Stimulated activated CD4-positive, alpha-beta T cell treated with anti-CD3 and anti-CD28 coated beads, Interleukin-4, amount 100 ng/mL, for 48 hours (primary cell): ENCODE measurements at regions not wholly inside any gene's neighbourhood (a gene's known extent, or its start where the extent isn't known, plus 50 kb on each side); places are given as distances from the start of the nearest gene placed in this dataset.

Source experiments
- DNase-seq, 2 donors: peaks; one replicate each; pipeline ENCODE4 v3.0.0-alpha.2; 2020; ENCODE audit warnings: low read depth in 2 of 2

DNA sequence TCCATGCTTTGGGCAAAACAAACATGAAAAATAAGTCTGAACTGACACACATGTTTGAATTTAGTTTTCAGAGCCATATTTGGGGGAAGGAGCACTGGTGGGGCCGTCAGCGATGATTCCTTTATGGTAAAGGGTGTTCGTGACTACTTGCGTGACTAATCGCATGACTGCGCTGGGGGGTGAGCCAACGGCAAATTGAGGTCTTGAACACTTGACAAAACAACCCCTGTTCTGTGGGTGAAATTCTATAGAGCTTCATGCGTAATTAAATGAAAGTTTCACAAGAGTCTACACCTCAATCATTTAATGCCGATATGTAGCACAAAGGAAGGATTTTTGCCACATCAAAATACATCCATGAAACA lies 127.5 kb upstream of the CYP1B1 start:
- DNase-seq = no peak

- no peak for DNase-seq
Measured at GRCh38 chr2:38202713-38203445, 126.9 kb upstream of the CYP1B1 start.

- no peak for DNase-seq
Measured at GRCh38 chr2:38201784-38202183, 125.8 kb upstream of the CYP1B1 start.

DNA sequence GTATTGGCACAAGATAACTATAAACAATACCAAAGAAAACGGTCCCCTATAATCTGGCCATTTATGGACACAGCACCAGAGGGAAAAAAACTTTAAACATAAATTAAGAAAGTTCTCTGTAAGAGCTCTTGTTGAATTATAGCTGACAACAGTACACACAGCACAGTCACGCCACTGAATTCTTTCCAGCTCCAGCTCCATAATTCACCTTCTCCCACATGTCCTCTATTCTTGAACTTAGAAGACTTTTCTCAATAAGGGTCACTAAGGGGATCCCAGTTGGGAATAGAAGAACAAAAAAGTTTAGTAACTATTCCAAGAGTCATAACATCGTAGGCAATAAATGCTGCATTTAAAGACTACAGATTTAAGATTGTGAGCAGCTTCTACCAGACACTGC lies 124.6 kb upstream of the CYP1B1 start:
- no peak for DNase-seq

- DNase-seq = no peak
Measured at GRCh38 chr2:38199127-38199526, 123.2 kb upstream of the CYP1B1 start.

DNA sequence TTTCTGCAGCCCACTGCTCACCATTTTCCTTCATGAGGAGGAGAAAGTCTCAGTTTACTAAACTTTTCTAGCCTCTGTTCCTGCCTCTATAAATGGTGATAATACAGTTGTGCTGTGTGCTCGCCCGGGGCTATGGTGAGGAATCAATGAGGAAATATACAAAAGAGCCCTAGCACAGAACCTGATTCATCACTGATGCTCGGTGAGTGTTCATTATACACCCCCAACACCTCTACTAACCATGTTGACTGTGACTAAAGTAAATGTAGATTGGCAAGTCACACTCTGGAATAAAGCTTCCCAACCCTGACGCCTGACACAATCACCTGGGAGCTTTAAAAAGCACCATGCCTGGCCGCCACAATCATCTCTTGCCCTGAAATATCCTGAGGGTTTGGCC lies 118.8 kb upstream of the CYP1B1 start:
- no peak for DNase-seq

- no peak for DNase-seq
Measured at GRCh38 chr2:38192976-38193375, 117.0 kb upstream of the CYP1B1 start.

DNA sequence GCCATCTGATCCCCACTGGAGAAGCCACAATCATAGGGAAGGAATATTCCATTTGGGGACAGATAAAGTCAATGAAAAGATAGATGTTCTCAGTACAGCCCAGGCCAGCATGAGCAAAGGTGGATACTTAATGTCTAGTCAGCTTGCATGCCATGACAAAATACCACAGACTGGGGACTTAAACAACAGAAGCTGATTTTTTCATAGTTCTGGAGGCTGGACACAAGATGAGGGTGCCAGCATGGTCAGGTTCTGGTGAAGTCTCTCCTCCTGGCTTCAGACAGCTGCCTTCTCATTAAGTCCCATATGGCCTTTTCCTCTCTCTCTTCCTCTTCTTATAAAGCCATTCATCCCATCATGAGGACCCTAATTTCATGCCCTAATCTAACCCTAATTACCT lies 116.1 kb upstream of the CYP1B1 start:
- no peak for DNase-seq

DNA sequence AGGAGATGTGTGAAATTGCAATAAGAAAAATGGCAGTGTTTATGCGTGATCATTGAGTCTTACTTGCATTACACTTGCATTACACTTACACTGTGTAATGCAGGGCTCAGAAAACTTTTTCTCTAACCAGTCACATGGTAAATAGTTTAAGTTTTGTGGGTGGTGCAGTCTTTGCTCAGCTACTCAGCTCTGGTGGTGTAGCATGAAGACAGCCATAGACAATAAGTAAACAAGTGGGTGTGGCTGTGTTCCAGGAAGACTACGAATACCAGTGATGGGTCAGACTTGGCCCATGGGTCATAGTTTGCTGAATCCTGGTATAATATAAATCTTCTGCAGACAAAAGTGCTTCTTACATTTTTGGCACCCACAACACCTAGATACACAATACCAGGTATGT lies 115.6 kb upstream of the CYP1B1 start:
- no peak for DNase-seq

DNA sequence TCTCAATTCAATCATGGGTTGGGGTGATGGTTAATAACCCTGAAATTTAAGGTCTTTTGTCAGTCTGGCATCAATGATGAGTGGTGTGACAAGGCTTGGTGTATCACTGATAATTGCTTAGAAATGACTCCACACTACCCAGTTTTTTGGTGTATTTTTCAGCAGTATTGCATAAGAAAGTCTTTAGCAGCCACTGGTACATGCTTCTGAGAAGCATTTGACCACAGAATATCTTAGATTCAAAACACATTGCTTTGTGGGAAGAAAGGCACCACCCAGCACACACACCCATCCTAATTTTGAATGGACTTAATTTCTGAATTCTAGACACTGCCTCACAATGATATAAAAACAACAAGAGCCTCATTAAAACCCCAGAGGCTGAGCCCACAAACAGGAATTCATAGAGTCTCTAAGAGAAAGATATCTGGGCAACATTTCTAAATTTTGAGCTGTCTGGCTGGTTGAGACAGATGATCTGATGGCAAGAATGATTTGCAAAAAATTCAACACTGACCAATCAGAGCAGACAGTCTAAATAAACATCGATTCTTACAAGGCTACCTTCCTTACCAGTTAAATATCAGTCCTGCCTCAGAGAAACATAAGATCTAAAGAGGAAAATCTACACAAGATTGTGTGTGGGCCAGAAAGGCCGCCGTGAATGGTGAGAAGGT lies 114.7 kb upstream of the CYP1B1 start:
- DNase-seq = no peak

- no peak for DNase-seq
Measured at GRCh38 chr2:38187541-38188011, 111.6 kb upstream of the CYP1B1 start.

- no peak for DNase-seq
Measured at GRCh38 chr2:38185012-38185491, 109.1 kb upstream of the CYP1B1 start.

DNA sequence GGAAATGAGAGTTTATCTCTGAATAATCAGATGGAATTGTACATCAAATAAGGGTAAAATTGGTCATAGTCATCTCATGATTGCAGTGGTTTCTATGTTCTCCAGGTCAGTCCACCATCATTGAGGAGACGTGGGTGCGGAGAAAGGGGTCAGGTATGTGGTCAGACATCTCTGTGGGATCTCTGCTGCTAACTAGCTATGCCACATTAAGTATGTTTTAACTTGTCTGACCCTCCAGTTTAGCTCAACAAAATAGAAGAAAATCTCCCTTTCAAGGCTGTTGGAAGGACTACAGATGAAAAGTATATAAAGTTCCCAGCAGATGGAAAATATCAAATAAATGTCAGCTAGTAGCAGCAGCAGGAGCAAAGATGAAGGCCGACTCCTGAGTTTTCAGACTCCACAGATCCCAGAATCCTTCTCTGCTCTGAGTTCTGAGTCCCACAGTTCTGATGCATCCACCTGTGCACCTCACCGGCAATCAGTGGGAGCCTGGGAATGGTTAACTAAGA lies 106.6 kb upstream of the CYP1B1 start:
- DNase-seq = no peak

DNA sequence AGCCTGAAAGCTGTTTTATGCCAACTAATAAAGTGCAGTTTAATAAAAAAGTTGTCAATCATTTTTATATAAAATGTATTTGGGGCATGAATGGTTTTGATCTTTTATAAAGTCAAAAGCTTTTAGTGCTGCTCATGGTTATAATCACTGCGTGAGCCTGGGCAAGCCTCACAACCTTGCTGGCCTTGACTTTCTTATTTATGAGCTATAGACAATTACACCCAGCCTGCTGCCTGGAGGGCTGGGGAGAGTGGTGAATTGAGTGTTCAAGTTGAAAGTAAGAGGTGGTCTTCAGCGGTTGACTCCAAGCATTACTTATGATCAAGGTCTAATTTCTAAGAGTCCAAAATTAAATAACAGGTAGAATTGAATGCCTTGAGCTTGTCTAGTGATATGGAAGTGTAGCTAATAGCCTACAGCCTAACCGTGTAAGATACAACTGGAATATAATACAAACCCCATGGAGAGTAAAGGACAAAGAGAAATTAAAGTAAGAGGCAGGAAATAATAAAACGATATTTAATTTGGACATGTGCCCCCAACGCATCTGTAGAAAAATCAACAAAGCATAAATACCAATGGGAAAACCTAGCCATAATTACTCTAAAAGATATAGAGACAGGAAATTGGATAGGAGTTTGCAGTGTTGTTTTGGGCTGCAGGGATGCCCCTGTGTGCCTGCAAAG lies 106.0 kb upstream of the CYP1B1 start:
- DNase-seq = no peak

GRCh38 chr2:38180754-38181153 lies 104.8 kb upstream of the CYP1B1 start:
- DNase-seq = no peak

- DNase-seq = no peak
Measured at GRCh38 chr2:38178556-38179419, 102.8 kb upstream of the CYP1B1 start.

DNA sequence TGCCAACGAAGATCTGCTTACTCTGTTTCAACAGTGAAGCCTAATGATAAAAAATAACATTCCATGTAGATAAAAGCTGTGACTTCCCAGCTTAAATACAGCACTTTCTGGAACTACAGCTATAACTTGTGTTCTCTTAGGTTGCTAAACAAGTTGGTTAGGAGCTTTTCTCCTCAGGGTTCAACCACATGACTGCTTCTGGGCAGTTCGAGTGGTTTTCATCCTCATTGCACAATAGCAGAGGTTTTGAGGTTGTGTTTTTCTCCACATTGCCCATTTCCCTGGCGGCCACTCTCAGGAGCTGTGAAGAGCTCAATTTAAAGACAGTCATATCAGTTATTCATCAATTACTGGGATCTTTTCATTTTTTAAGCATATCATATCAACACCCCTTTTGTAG lies 102.2 kb upstream of the CYP1B1 start:
- DNase-seq = no peak

GRCh38 chr2:38176619-38177021 lies 100.7 kb upstream of the CYP1B1 start:
- no peak for DNase-seq

DNA sequence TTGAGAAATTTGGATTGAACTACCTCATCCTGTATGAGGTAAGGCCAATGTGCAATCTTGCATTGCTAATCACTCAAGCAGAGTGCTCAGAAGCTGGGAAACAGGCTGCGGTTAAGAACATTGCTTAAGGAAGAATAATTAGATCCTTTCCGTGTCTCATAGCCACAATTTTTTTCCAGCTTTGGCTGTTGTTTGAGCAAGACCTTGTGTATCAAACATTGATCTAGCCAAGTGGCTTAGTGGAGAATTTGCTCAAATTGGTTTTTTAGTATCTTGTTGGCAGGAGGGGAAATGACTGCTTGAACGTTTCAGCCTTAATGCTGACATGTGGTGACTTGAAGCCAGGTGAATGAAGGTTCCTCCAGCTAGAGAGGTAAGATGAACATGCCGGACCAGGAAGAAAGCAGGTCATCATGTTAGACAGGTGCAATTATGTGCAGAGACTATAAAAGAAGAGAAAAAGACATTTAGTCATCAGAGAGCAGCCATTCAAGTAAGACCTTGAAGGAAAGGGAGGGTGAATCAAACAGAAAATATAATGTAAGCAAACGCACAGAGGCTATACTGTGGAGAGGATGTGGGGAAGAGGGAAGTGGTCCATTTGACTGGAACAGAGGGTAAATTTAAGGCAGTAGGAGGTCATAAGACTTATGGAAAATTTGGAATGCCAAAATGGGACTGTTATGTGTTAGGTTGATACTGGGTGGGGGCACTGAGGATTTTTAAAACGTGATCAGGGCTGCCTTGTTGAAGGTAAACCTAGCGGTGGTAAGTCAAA lies 98.9 kb upstream of the CYP1B1 start:
- DNase-seq = no peak

GRCh38 chr2:38174131-38174530 lies 98.2 kb upstream of the CYP1B1 start:
- DNase-seq = no peak

DNA sequence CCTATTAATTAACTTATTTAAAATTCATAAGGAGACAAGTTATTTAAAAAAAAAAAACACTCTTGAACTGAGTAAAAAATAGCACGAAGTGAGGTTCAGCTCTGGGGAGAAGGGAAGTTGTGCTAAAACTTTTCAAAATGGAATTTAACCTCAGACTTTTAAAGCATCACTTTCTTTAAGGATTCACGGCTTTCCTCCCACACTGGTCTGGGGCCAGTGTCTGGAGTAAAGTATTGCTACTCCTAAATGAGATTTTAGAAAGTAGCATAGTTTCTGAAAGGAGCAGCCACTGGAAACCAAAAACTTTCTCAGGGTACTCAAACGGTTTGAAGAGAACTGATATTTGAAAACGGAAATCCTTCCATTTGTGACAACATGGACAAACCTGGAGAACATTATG lies 97.7 kb upstream of the CYP1B1 start:
- no peak for DNase-seq
